Astrocyte of the cerebellum (primary cell): ENCODE measurements at regions not wholly inside any gene's neighbourhood (a gene's known extent, or its start where the extent isn't known, plus 50 kb on each side); places are given as distances from the start of the nearest gene placed in this dataset.
"Not testable (repeated sequence)": the region's sequence is repeated elsewhere in the genome, so short reads cannot be mapped to it uniquely, and the experiment has no call there.

Experiments used
- DNase-seq: peaks from one replicate; pipeline ENCODE4 v3.0.0-alpha.2; 2011; ENCODE audit warnings: low read depth
- H3K4me3 ChIP-seq: 2 replicates; pipeline ENCODE4 v1.5.1; 2011; ENCODE audit warnings: mild to moderate bottlenecking, low read depth, low read length, moderate library complexity
- in situ Hi-C: cut with HindIII; loops from 2 replicates; pipeline ENCODE4 v1.10.0; 2017; ENCODE audit warnings: low sequenced_read_pairs
- TF ChIP-seq, protein P1 (sequence below): IDR thresholded peaks from 2 replicates; pipeline ENCODE4 v1.5.1; 2012; ENCODE audit warnings: low read length, low read depth, moderate library complexity, mild to moderate bottlenecking; ENCODE audit errors: missing control alignments

- H3K4me3 ChIP-seq = no peak overlapping the region
- in situ Hi-C loops = no loop called here
These were observed 56.1 kb upstream of the USP3 start for GRCh38 chr15:63448266-63448665.

GRCh38 chr15:63448872-63449555, 55.4 kb upstream of the USP3 start:
- in situ Hi-C loops, H3K4me3 ChIP-seq, DNase-seq: not testable (repeated sequence)

More at GRCh38 chr15:63448266-63448665, 56.1 kb upstream of the USP3 start:
- TF ChIP-seq, protein P1, sequence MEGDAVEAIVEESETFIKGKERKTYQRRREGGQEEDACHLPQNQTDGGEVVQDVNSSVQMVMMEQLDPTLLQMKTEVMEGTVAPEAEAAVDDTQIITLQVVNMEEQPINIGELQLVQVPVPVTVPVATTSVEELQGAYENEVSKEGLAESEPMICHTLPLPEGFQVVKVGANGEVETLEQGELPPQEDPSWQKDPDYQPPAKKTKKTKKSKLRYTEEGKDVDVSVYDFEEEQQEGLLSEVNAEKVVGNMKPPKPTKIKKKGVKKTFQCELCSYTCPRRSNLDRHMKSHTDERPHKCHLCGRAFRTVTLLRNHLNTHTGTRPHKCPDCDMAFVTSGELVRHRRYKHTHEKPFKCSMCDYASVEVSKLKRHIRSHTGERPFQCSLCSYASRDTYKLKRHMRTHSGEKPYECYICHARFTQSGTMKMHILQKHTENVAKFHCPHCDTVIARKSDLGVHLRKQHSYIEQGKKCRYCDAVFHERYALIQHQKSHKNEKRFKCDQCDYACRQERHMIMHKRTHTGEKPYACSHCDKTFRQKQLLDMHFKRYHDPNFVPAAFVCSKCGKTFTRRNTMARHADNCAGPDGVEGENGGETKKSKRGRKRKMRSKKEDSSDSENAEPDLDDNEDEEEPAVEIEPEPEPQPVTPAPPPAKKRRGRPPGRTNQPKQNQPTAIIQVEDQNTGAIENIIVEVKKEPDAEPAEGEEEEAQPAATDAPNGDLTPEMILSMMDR = no peak
- no peak for DNase-seq

DNA sequence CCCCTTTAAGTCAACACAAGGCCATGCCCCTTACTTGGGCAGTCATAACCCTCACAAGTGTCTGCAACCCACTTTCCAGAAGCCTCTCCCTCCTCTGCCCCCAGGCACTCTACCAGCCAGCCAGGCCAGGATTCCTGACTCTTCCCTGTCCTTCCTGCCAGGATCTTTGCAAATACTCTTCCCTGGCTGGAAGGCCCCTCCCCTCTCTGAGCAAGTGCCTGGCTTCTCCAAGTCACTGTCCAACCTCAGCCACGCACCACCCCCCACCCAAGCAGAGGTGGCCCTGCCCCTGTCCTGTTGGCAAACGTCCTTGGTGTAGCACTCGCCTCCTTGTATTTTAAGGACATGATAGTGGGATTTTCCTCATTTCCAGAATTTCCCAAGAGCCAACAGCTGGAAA, 54.7 kb upstream of the USP3 start:
- TF ChIP-seq, protein P1 = no peak
- in situ Hi-C loops = no loop called here
- no peak overlapping the region for H3K4me3 ChIP-seq
- no peak for DNase-seq

DNA sequence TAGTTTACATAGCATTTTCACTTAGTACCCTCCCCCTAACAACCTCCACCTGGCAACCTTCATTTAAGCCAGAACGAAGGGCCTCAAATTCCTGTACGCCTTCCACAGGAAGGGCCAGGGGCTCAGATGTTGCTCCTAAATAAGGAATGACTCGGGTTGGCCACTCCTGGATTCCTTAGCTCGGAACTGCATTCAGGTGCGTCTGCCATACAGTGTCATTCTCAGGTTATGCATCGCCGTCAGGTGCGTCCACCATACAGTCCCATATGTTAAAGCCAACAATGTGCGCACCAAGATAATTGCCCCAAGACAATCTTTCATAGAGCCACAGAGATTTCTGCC, 53.5 kb upstream of the USP3 start:
- in situ Hi-C loops = no loop called here
- no peak for DNase-seq
- no peak overlapping the region for H3K4me3 ChIP-seq
- TF ChIP-seq, protein P1 = no peak

DNA sequence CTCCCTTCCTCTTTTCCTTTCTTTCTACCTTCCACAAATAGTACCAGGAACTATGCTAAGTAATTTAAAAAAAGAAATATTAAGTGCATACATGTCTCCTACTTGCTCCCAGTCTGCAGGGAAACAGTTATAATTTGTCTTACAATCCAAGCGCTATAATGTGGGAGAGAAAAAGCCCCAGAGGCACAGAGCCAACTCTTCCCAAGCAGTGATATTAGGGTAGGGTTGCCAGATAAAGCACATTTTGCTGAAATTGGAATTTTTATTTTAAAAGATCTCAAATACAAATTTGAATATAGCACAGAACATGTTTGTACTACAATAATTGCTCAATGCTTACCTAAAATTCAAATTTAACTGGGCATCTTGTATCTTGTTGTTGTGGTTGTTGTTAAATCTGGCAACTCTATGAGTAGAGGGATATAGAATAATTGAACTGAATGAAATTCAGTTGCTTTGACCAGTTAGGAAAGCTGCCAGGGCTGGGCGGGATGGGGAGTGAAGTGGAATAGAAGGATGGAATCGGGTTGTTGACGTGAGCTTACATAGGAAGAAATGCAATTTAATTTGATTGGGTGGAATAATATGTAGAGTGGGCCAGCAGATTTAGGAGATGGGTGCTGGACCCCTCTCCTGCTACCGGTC, 52.6 kb upstream of the USP3 start:
- H3K4me3 ChIP-seq = no peak overlapping the region
- no peak for DNase-seq
- in situ Hi-C loops = no loop called here
- TF ChIP-seq, protein P1 = no peak

- in situ Hi-C loops = no loop called here
- no peak for DNase-seq
- TF ChIP-seq, protein P1 = no peak
- no peak overlapping the region for H3K4me3 ChIP-seq
These were observed 51.7 kb upstream of the USP3 start for GRCh38 chr15:63452552-63453136.
